ENCODE measurements at regions not wholly inside any gene's neighbourhood (a gene's known extent, or its start where the extent isn't known, plus 50 kb on each side); places are given as distances from the start of the nearest gene placed in this dataset.

GRCh38 chr21:35414056-35414455 is 365.0 kb upstream of the RUNX1 start:
- TF ChIP-seq EZH2 (IDR thresholded peaks at IDR 0.05; ENCODE audit: insufficient read depth, poor library complexity, severe bottlenecking), result no peak
- no peak for TF ChIP-seq EZH2phosphoT487 (IDR thresholded peaks at IDR 0.05; ENCODE audit: insufficient read depth, low read depth)
